GM12878 (cell line): ENCODE measurements at regions not wholly inside any gene's neighbourhood (a gene's known extent, or its start where the extent isn't known, plus 50 kb on each side); places are given as distances from the start of the nearest gene placed in this dataset.
A peak's percentile ranks its signal among the peaks of the same experiment; 100 is the strongest.

Experiments
- ATAC-seq: fragments of 200-7000 bp; cut with Tn5 transposase; 3 replicates; pipeline ENCODE4 v1.9.1; 2020; ENCODE audit warnings: mild to moderate bottlenecking, moderate library complexity
- BruUV-seq: library from RNA; stranded (reverse); fragments of 400-500 nt; replicated peaks from 2 replicates; lab custom pipeline; 2021; lab: Mats Ljungman, UMichigan
- CTCF ChIA-PET: fragments of 300-600 bp; sonication (Branson Sonifier 250); formaldehyde crosslinking; extraction: SDS; loops from one replicate; lab custom pipeline; 2021; ENCODE audit warnings: inconsistent platforms; lab: Yijun Ruan, JAX
- POLR2A ChIA-PET: fragments of 350-600 bp; formaldehyde crosslinking; extraction: SDS; loops from one replicate; lab custom pipeline; 2021; ENCODE audit warnings: inconsistent platforms; lab: Charles Lee
- RAD21 ChIA-PET: fragments of 300-600 bp; sonication (Branson Sonifier 250); formaldehyde crosslinking; loops from one replicate; lab custom pipeline; 2023; ENCODE audit warnings: antibody characterized with exemption; ENCODE audit not compliant: unreplicated experiment; lab: Charles Lee
- SMC1A ChIA-PET: fragments of 300-600 bp; sonication (Branson Sonifier 250); formaldehyde crosslinking; loops from one replicate; lab custom pipeline; 2023; ENCODE audit not compliant: unreplicated experiment, uncharacterized antibody; lab: Charles Lee
- DNase-seq: peaks from one replicate; pipeline ENCODE4 v3.0.0-alpha.2; 2011; ENCODE audit warnings: low read depth, low spot score
- FAIRE-seq: peaks from 3 replicates; lab custom pipeline; 2011; peaks lifted over from hg19 to GRCh38; lab: Jason Lieb, UNC
- H2AFZ ChIP-seq: 2 replicates; pipeline ENCODE4 v1.6.0; 2011; ENCODE audit warnings: low read depth, low read length, control low read depth; ENCODE audit not compliant: control insufficient read depth
- H3K27ac ChIP-seq: 2 replicates; pipeline ENCODE4 v1.5.1; 2011; ENCODE audit warnings: control low read depth; ENCODE audit not compliant: control insufficient read depth, insufficient read depth
- H3K27me3 ChIP-seq, 2 experiments: replicated peaks in 1 of 2; 2 replicates each; pipeline versions ENCODE4 v1.6.0 to v1.6.1; 2011; ENCODE audit warnings: low read length in 1 of 2; ENCODE audit not compliant: control insufficient read depth in 2 of 2, insufficient read depth in 2 of 2
- H3K36me3 ChIP-seq, 2 experiments: 2 replicates each; pipeline ENCODE4 v1.5.1; 2011; ENCODE audit warnings: low read length in 1 of 2; ENCODE audit not compliant: control insufficient read depth in 2 of 2, insufficient read depth in 2 of 2
- H3K4me1 ChIP-seq: 2 replicates; pipeline ENCODE4 v1.6.1; 2011; ENCODE audit warnings: mild to moderate bottlenecking, low read length, moderate library complexity, mixed read lengths; ENCODE audit not compliant: control insufficient read depth, insufficient read depth
- H3K4me2 ChIP-seq: 2 replicates; pipeline ENCODE4 v1.6.0; 2011; ENCODE audit warnings: control low read depth; ENCODE audit not compliant: control insufficient read depth, insufficient read depth
- H3K4me3 ChIP-seq: fragments of 200-600 bp; sonication (generic); 2 replicates; pipeline ENCODE4 v1.5.1; 2016
- H3K79me2 ChIP-seq: 2 replicates; pipeline ENCODE4 v1.6.0; 2011; ENCODE audit warnings: low read length; ENCODE audit not compliant: control insufficient read depth, insufficient read depth
- H3K9ac ChIP-seq: 2 replicates; pipeline ENCODE4 v1.8.0; 2011; ENCODE audit warnings: low read length, control low read depth, mixed read lengths; ENCODE audit not compliant: control insufficient read depth, insufficient read depth
- H3K9me3 ChIP-seq: replicated peaks from 3 replicates; pipeline ENCODE4 v1.5.1; 2011; ENCODE audit warnings: mild to moderate bottlenecking, low read length; ENCODE audit not compliant: control insufficient read depth, insufficient read depth
- H4K20me1 ChIP-seq: 2 replicates; pipeline ENCODE4 v1.6.0; 2011; ENCODE audit not compliant: control insufficient read depth, insufficient read depth
- NR2C1 ChIP-seq: fragments of 450-650 bp; IDR thresholded peaks from 2 replicates; pipeline ENCODE4 v1.6.1; 2017; ENCODE audit warnings: antibody characterized with exemption, mild to moderate bottlenecking, moderate library complexity
- RAD21 ChIP-seq: IDR thresholded peaks from 2 replicates; pipeline ENCODE4 v1.6.1; 2011; ENCODE audit warnings: mild to moderate bottlenecking, low read depth, low read length, moderate library complexity; ENCODE audit not compliant: insufficient read depth
- SMARCA5 ChIP-seq: fragments of 450-650 bp; IDR thresholded peaks from 2 replicates; pipeline ENCODE4 v1.6.1; 2017; ENCODE audit warnings: mild to moderate bottlenecking
- WGBS: methylation state at CpG from one replicate; pipeline ENCODE4 v1.1.6; 2016; ENCODE audit warnings: low lambda C conversion rate; ENCODE audit not compliant: insufficient replicate concordance, insufficient coverage; ENCODE audit errors: missing lambda C conversion rate; 5-methylcytosine and 5-hydroxymethylcytosine counted together
- in situ Hi-C: fragments of 300-500 bp; cut with MboI; formaldehyde crosslinking; loops from 9 replicates; pipeline ENCODE4 v1.14.3; 2018; ENCODE audit warnings: mixed read lengths
- intact Hi-C: fragments of 100-400 bp; cut with micrococcal nuclease; formaldehyde crosslinking; loops from one replicate; pipeline ENCODE4 v1.14.2; 2022; ENCODE audit not compliant: unreplicated experiment
- TF ChIP-seq, protein P1 (sequence below), 3 experiments: IDR thresholded peaks in 2 of 3; conservative IDR thresholded peaks in 1 of 3; 2 replicates each; pipeline ENCODE4 v1.5.1; 2011; ENCODE audit warnings: low read depth in 3 of 3, low read length in 3 of 3, mild to moderate bottlenecking in 3 of 3, control low read depth in 2 of 3, moderate library complexity in 2 of 3, inconsistent platforms in 1 of 3, mixed read lengths in 1 of 3; ENCODE audit not compliant: control insufficient read depth in 2 of 3, insufficient read depth in 1 of 3; ENCODE audit errors: extremely low read depth in 1 of 3

DNA sequence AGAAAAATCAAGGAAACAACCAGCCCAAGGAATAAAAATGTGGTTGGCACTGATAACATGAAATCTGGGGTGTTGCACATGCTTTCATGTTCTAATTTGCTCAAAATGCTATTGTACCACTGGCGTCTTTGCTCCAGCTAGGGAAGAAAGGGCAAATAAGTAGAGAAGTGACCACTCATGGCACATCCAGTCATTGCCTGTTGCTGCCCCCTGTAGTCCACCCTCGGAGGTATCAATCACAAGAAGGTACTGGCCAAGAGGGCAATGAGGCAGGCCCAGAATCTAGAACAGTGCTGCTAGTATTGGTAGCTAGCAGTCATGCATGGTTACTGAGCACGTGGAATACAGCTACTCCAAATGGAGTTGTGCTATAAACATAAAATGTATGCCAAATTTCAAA, 213.4 kb downstream of the CDCA7 start:
- ChIA-PET CTCF (interaction anchor here (1.0 to 1.8 kb wide), 6 partner anchors 9 to 758 kb away, joined by 3 to 5 read pairs (median 3); no protein-coding TSS in a partner anchor), POLR2A (no interaction called here), SMC1A (interaction anchor here (0.9 to 1.2 kb wide), 4 partner anchors 12 to 541 kb away, joined by 3 to 5 read pairs (median 4); no protein-coding TSS in a partner anchor), RAD21 (no interaction called here)
- in situ Hi-C loops (no loop called here), intact Hi-C loops (no loop called here)
- DNase-seq (no peak), ATAC-seq (no peak), FAIRE-seq (no peak)
- no peaks in the 10 kb centered on the region for H3K36me3 ChIP-seq
- no peak overlapping the region for H3K27ac ChIP-seq
- H2AFZ ChIP-seq: no peak overlapping the region
- no peaks in the 10 kb centered on the region for H4K20me1 ChIP-seq
- no peaks in the 10 kb centered on the region for H3K79me2 ChIP-seq
- H3K9ac ChIP-seq: no peak overlapping the region
- no peaks in the 10 kb centered on the region for H3K27me3 ChIP-seq
- no peaks in the 10 kb centered on the region for H3K9me3 ChIP-seq
- 0% methylated on average over 3 of the region's 3 CpGs for WGBS
- TF ChIP-seq, protein P1, sequence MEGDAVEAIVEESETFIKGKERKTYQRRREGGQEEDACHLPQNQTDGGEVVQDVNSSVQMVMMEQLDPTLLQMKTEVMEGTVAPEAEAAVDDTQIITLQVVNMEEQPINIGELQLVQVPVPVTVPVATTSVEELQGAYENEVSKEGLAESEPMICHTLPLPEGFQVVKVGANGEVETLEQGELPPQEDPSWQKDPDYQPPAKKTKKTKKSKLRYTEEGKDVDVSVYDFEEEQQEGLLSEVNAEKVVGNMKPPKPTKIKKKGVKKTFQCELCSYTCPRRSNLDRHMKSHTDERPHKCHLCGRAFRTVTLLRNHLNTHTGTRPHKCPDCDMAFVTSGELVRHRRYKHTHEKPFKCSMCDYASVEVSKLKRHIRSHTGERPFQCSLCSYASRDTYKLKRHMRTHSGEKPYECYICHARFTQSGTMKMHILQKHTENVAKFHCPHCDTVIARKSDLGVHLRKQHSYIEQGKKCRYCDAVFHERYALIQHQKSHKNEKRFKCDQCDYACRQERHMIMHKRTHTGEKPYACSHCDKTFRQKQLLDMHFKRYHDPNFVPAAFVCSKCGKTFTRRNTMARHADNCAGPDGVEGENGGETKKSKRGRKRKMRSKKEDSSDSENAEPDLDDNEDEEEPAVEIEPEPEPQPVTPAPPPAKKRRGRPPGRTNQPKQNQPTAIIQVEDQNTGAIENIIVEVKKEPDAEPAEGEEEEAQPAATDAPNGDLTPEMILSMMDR (IDR thresholded peaks at IDR 0.05 in 2 of 3, conservative IDR thresholded peaks at IDR 0.05 in 1 of 3; ENCODE audit: control insufficient read depth in 2 of 3, extremely low read depth in 1 of 3, insufficient read depth in 1 of 3, low read depth in 3 of 3, low read length in 3 of 3): peak in 2 of 3 experiments; percentile 7 to 13; a peak in 1 of 6 replicates
- no peak for TF ChIP-seq SMARCA5
- H3K4me2 ChIP-seq: no peak overlapping the region
- H3K4me1 ChIP-seq: no peaks in the 10 kb centered on the region
- H3K4me3 ChIP-seq: no peak overlapping the region
- no TSS peak for BruUV-seq

DNA sequence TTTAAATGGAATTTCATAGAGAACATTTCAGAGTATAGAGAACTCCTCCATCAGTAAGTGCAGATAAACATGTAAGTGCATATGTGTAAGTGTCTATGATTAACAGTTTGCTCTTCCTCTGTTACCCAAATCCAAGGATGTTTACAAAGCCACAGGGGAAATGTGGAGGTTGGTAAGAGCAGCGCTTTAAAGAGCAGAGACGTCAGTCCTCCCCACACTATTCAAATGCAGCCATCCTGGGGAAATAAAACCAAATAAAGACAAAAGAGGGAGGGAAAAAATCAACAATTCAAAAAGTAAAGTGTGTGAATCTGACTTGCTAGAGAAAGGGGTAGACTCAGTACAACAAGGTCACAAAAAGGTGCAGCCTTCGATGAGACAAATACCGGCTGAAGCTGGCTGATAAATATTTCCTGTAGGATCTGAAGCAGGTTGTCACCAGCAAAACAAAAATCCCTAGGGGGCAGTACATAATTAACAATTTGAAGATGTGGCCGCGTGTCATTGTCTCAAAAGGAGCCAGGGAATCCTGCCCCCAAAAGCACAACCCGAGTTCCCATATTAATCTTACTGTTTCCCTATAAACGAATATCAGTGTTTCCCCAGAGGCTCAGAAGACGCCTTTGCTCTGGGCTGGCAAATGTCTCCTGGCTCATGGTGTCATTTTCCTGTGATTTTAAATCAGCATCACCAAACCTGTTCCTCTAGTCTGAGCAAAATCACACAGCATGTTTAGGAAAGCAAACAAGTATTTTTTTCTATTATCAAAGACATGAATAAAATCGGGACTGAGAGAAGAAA, 216.5 kb downstream of the CDCA7 start:
- Histone ChIP-seq H3K27me3 (no peaks in the 10 kb centered on the region), H3K4me3 (no peak overlapping the region), H3K4me2 (no peak overlapping the region), H4K20me1 (no peaks in the 10 kb centered on the region), H3K9me3 (no peaks in the 10 kb centered on the region), H3K79me2 (no peaks in the 10 kb centered on the region), H3K36me3 (no peaks in the 10 kb centered on the region), H3K27ac (no peak overlapping the region), H2AFZ (no peak overlapping the region), H3K4me1 (no peaks in the 10 kb centered on the region), H3K9ac (no peak overlapping the region)
- ChIA-PET SMC1A (no interaction called here), CTCF (no interaction called here), RAD21 (no interaction called here), POLR2A (no interaction called here)
- TF ChIP-seq, protein P1 (IDR thresholded peaks at IDR 0.05 in 2 of 3, conservative IDR thresholded peaks at IDR 0.05 in 1 of 3; ENCODE audit: control insufficient read depth in 2 of 3, extremely low read depth in 1 of 3, insufficient read depth in 1 of 3, low read depth in 3 of 3, low read length in 3 of 3): peak in 1 of 3 experiments; percentile 14; a peak in 1 of 6 replicates
- no peak for TF ChIP-seq NR2C1
- TF ChIP-seq RAD21: peak; percentile 37
- WGBS: 11% methylated on average over 10 of the region's 10 CpGs
- in situ Hi-C loops: no loop called here
- ATAC-seq (0 out of 3 replicates have a peak, but pooled peaks have one; percentile 19), DNase-seq (no peak), FAIRE-seq (no peak)
- intact Hi-C loops: no loop called here
- BruUV-seq: no TSS peak
